ENCODE measurements at regions not wholly inside any gene's neighbourhood (a gene's known extent, or its start where the extent isn't known, plus 50 kb on each side); places are given as distances from the start of the nearest gene placed in this dataset.

- no peak for TF ChIP-seq CTCF (conservative IDR thresholded peaks at IDR 0.05 in 1 of 2, IDR thresholded peaks at IDR 0.05 in 1 of 2; ENCODE audit: low read depth in 1 of 2, low read length in 2 of 2)
- no peak for TF ChIP-seq EZH2 (IDR thresholded peaks at IDR 0.05; ENCODE audit: low read length, missing control alignments)
Observed at GRCh38 chr15:85925649-85926237, 131.0 kb upstream of the KLHL25 start.
